ENCODE measurements at regions not wholly inside any gene's neighbourhood (a gene's known extent, or its start where the extent isn't known, plus 50 kb on each side); places are given as distances from the start of the nearest gene placed in this dataset.

DNA sequence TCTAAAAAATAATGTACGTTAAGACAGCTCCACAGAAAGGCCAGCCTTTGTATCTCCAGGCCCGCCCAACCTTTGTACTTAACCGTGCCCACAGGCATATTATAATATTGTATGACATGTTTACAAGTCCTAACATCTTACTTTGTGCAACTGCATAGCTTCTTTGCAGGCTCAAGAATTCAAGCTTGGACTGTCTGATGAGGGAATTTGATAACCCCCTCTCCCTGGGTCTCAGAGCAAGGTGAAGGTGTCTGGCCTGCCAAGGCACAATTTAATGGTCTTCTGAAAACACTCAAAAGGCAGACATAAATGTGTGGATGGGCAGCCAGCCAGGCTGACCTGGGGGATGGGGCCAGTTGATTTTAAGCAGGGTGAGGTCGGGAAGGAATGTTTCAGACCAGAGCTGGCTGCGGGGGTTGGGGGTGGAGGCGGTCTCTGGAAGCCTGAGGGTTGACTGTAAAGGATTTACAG, 732.7 kb upstream of the FANCL start:
- Histone ChIP-seq H3K27ac (replicated peaks) (no peak overlapping the region), H3K4me3 (replicated peaks; ENCODE audit: insufficient read depth, low read length) (no peak overlapping the region), H3K27me3 (ENCODE audit: insufficient read depth, poor library complexity, severe bottlenecking) (no peaks in the 10 kb centered on the region)
- TF ChIP-seq POLR2AphosphoS5 (IDR thresholded peaks at IDR 0.05; ENCODE audit: low read depth) (no peak), GABPA (IDR thresholded peaks at IDR 0.05; ENCODE audit: low read depth) (no peak), SPI1 (IDR thresholded peaks at IDR 0.05; ENCODE audit: borderline replicate concordance, low read depth) (no peak)
- TF ChIP-seq, protein P1, sequence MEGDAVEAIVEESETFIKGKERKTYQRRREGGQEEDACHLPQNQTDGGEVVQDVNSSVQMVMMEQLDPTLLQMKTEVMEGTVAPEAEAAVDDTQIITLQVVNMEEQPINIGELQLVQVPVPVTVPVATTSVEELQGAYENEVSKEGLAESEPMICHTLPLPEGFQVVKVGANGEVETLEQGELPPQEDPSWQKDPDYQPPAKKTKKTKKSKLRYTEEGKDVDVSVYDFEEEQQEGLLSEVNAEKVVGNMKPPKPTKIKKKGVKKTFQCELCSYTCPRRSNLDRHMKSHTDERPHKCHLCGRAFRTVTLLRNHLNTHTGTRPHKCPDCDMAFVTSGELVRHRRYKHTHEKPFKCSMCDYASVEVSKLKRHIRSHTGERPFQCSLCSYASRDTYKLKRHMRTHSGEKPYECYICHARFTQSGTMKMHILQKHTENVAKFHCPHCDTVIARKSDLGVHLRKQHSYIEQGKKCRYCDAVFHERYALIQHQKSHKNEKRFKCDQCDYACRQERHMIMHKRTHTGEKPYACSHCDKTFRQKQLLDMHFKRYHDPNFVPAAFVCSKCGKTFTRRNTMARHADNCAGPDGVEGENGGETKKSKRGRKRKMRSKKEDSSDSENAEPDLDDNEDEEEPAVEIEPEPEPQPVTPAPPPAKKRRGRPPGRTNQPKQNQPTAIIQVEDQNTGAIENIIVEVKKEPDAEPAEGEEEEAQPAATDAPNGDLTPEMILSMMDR (IDR thresholded peaks at IDR 0.05; ENCODE audit: insufficient read depth, low read length), result no peak
- TF ChIP-seq, protein P2, sequence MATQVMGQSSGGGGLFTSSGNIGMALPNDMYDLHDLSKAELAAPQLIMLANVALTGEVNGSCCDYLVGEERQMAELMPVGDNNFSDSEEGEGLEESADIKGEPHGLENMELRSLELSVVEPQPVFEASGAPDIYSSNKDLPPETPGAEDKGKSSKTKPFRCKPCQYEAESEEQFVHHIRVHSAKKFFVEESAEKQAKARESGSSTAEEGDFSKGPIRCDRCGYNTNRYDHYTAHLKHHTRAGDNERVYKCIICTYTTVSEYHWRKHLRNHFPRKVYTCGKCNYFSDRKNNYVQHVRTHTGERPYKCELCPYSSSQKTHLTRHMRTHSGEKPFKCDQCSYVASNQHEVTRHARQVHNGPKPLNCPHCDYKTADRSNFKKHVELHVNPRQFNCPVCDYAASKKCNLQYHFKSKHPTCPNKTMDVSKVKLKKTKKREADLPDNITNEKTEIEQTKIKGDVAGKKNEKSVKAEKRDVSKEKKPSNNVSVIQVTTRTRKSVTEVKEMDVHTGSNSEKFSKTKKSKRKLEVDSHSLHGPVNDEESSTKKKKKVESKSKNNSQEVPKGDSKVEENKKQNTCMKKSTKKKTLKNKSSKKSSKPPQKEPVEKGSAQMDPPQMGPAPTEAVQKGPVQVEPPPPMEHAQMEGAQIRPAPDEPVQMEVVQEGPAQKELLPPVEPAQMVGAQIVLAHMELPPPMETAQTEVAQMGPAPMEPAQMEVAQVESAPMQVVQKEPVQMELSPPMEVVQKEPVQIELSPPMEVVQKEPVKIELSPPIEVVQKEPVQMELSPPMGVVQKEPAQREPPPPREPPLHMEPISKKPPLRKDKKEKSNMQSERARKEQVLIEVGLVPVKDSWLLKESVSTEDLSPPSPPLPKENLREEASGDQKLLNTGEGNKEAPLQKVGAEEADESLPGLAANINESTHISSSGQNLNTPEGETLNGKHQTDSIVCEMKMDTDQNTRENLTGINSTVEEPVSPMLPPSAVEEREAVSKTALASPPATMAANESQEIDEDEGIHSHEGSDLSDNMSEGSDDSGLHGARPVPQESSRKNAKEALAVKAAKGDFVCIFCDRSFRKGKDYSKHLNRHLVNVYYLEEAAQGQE (IDR thresholded peaks at IDR 0.05; ENCODE audit: insufficient replicate concordance, low read depth), result no peak
- DNase-seq (ENCODE audit: low read depth in 1 of 2, low spot score in 1 of 2), result no peak

DNA sequence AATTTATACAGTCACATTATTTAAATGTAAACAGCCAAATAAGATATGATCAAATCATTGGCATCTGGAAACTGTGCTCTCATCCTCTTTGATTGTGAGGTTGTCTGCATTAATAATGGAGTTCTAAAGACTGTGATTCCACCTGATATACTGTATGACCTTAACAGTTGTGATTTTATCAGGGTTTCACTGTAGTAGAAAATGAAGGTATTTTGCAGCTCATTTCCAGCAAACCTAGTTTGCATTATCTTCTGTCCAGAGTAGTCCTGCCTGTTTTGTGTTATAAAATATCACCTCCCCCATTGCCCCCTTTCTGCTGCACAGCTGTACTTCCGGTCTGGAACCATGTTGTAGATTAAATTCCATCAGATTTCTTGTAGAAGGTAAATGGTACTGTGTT, 731.6 kb upstream of the FANCL start:
- DNase-seq (ENCODE audit: low read depth in 1 of 2, low spot score in 1 of 2), result no peak
- Histone ChIP-seq H3K4me3 (replicated peaks; ENCODE audit: insufficient read depth, low read length) (no peak overlapping the region), H3K27ac (replicated peaks) (no peak overlapping the region), H3K27me3 (ENCODE audit: insufficient read depth, poor library complexity, severe bottlenecking) (no peaks in the 10 kb centered on the region)
- no peak for TF ChIP-seq POLR2AphosphoS5 (IDR thresholded peaks at IDR 0.05; ENCODE audit: low read depth)
- TF ChIP-seq, protein P1 (IDR thresholded peaks at IDR 0.05; ENCODE audit: insufficient read depth, low read length), result no peak
- TF ChIP-seq GABPA (IDR thresholded peaks at IDR 0.05; ENCODE audit: low read depth), result no peak
- no peak for TF ChIP-seq SPI1 (IDR thresholded peaks at IDR 0.05; ENCODE audit: borderline replicate concordance, low read depth)
- TF ChIP-seq, protein P2 (IDR thresholded peaks at IDR 0.05; ENCODE audit: insufficient replicate concordance, low read depth), result no peak

DNA sequence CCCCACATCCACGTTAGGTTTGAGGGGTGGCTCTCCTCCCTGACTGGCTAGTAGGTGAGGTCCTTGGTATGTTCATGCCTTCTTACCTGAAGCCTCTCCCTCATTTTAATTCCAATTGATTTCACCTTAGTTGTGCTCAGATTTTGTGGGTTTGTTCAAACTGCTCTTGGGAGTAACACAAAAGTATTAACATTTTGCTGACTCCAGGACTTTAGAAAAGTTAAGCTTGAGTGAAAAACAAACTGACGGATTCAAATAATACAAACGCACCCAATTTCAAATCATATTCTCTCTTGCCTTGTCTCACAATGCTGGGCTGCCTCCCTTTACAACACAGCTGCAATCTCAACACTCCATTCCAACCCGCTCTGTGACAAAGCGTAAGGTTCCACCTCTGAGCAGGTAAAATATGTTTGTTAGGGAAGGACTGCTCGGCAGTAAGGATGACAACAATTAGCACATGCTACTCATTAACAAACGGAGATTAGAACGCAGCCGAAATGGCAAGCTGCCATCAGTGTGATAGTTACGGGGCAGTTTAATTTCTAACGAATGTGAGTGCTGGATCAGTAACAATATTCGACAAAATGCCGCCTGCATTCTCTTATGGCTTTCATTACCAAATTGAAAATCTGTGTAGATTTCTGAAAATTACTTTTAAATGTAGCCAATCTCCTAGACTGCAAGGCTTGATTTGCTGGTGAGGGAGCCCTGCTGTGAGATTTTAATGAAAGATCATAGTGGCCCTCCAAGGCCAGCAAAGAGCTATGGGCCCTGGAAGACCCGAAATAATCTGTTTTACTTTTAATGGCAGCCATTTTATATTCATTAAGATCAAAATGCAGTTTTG, 730.6 kb upstream of the FANCL start:
- H3K27ac ChIP-seq (replicated peaks), result no peak overlapping the region
- TF ChIP-seq, protein P1 (IDR thresholded peaks at IDR 0.05; ENCODE audit: insufficient read depth, low read length), result no peak
- TF ChIP-seq SPI1 (IDR thresholded peaks at IDR 0.05; ENCODE audit: borderline replicate concordance, low read depth), result no peak
- TF ChIP-seq POLR2AphosphoS5 (IDR thresholded peaks at IDR 0.05; ENCODE audit: low read depth), result no peak
- TF ChIP-seq, protein P2 (IDR thresholded peaks at IDR 0.05; ENCODE audit: insufficient replicate concordance, low read depth), result no peak
- no peak for DNase-seq (ENCODE audit: low read depth in 1 of 2, low spot score in 1 of 2)

More for the DNA sequence above, 730.6 kb upstream of the FANCL start:
- Histone ChIP-seq H3K4me3 (replicated peaks; ENCODE audit: insufficient read depth, low read length) (no peak overlapping the region), H3K27me3 (ENCODE audit: insufficient read depth, poor library complexity, severe bottlenecking) (no peaks in the 10 kb centered on the region)

Measured in HL-60 (cell line).